HUDEP-2 (cell line): ENCODE measurements at regions not wholly inside any gene's neighbourhood (a gene's known extent, or its start where the extent isn't known, plus 50 kb on each side); places are given as distances from the start of the nearest gene placed in this dataset.
"Not testable (repeated sequence)": the region's sequence is repeated elsewhere in the genome, so short reads cannot be mapped to it uniquely, and the experiment has no call there.

Experiments used
- DNase-seq, 76 experiments: peaks; one replicate each; lab custom pipeline; 2025; ENCODE audit not compliant: unreplicated experiment in 76 of 76; lab: John Stamatoyannopoulos, UW

DNA sequence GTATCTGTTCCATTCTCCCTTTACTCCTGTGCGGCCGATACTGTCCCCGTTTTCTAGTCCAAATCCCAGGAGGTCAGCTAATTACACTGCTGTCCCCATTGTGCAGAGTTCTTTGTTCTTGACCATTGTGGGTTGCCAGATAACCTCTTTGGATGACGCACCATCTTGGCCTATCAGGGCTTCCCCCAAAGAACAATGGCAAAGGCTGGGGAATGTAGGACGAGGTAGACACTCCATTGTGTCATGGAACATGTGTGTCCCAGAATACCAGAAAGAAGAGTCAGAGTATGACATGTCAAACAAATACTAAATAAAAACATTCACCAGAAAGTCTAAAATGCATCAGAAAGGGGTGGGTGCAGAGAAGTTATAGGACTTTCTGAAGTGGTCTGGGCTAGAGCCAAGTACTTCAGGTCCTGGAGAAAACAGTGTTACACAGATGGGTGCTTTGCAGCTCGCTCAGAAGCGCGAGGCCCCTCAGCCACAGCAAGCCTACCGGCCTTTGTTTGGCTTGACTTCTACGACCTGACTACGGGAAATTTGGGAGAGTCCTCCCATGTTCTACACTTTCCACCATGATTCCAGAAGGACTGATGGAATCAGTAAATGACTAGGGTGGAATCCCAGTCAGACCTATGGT, 83.2 kb upstream of the SSBP2 start:
- no peak for DNase-seq

DNA sequence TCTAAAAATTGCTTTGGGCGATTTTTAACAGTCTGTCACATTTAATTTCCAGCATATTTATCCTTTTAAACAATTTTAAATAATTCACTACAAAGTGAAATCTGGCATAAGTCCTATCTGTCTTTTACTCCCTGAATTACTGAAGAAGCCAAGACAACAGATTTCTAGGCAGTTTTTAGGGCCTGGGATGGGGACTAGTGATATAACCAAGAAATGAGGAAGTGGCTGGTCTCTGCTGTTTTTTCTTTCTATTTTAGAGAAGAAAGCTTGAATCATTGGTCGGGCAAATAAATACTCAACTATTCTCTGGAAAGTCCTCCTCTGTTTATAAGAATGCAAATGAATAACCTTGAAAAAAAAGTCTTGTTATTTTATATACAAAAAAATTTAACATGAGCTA, 79.7 kb upstream of the SSBP2 start:
- peak in 13 of 76 experiments; percentile 4 to 49 (median 23) for DNase-seq

DNA sequence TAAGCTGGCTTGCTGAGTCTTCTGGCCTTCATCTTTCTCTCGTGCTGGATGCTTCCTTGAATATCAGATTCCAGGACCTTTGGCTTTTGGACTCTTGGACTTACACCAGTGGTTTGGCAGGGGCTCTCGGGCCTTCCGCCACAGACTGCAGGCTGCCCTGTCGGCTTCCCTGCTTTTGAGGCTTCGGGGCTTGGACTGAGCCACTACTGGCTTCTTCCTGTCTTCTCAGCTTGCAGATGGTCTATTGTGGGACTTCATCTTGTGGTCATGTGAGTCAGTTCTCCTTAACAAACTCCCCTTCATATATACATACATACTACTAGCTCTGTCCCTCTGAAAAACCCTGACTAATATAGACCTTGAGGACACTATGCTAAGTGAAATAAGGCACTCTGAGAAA, 78.3 kb upstream of the SSBP2 start:
- no peak for DNase-seq

GRCh38 chr5:81827500-81827899, 76.6 kb upstream of the SSBP2 start:
- DNase-seq, result peak in 30 of 76 experiments; percentile 3 to 64 (median 20)

DNA sequence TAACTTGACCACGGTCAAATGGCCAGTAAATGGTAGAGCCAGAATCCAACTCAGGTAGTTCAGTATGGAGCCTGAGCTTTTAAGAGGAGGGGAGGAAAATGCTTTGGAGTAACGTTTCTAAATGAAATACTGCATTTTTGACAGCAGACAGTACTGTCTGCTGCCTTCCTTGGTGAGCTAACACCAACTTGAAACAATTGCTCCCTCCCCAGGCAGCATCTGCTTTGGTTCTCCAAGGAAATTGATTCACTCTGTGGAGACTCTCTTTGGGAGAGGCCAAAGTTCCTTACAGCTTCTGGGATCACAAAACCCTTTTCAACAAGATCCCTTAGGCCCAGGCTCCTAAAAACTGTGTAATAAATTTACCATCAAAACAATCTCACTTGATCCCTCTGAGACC, 75.2 kb upstream of the SSBP2 start:
- no peak for DNase-seq

- peak in 69 of 76 experiments; percentile 3 to 82 (median 50) for DNase-seq
Measured at GRCh38 chr5:81825237-81825636, 74.3 kb upstream of the SSBP2 start.

- not testable (repeated sequence) for DNase-seq
Measured at GRCh38 chr5:81823736-81824135, 72.8 kb upstream of the SSBP2 start.

- DNase-seq, result no peak
Measured at GRCh38 chr5:81820863-81821262, 70.0 kb upstream of the SSBP2 start.

DNA sequence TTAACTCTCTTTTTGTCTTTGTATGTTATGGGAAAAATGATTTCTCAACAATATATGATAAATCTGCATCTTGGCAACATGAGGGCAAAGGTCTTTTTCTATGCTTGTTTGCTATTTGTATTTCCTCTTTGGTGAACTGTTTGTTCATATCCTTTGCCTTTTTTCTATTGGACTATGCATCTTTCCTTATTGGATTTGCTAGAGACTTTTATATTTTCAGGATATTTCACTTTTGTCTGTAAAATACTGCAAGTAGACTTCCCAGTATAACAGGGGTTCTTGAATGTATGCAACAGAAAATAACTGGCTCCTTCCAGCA, 69.4 kb upstream of the SSBP2 start:
- DNase-seq, result no peak

DNA sequence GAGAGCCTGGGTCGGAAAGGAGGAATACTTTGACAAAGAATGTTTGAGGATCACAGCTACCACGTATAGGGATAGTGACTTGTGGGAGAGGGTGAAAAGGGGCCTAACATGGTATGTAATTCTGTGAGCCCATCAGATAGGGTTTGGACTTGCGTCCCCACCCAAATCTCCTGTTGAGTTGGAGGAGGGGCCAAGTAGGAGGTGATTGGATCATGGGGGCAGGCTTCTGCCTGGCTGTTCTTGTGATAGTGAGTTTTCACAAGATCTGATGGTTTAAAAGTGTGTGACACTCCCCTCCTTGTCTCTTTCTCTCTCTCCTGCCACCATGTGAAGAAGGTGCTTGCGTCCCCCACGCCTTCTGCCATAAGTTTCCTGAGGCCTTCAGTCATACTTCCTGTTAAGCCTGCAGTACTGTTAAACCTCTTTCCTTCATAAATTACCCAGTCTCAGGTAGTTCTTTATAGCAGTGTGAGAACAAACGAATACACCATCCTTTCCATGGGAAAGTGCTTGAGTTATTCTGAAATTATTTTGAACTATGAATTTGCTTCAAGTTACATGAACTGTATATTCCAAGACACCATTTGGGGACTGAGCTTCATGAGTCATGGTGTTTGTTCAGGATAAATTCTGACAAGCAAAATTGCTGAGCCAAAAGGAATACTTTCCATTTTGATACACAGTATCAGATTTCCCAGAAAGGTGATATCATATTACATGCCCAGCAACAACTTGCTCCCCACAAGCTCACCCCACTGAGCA, 68.8 kb upstream of the SSBP2 start:
- DNase-seq, result peak in 3 of 76 experiments; percentile 8 to 22 (median 9)

- no peak for DNase-seq
Measured at GRCh38 chr5:81817980-81818379, 67.1 kb upstream of the SSBP2 start.

DNA sequence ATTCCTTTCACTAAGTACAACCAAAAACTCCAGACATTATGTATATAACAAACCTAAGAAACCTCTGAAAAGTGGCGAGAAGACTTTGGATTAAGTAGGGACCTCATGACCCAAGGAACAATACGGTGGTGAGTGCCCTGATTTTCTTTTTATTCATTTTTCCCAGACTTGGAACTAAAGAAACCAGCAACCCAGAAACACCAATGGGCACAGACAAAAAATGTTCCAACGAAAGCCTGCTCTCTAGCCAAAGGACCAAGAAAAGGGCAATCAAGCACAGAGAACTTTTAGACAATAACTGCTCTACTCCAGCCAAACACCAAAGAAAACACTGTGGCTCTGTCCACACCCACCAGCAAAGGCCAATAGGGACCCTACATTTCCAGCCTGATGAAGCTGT, 66.2 kb upstream of the SSBP2 start:
- no peak for DNase-seq

- no peak for DNase-seq
Measured at GRCh38 chr5:81815321-81815720, 64.4 kb upstream of the SSBP2 start.

GRCh38 chr5:81808106-81808505, 57.2 kb upstream of the SSBP2 start:
- no peak for DNase-seq

GRCh38 chr5:81805086-81805485, 54.2 kb upstream of the SSBP2 start:
- DNase-seq, result no peak

DNA sequence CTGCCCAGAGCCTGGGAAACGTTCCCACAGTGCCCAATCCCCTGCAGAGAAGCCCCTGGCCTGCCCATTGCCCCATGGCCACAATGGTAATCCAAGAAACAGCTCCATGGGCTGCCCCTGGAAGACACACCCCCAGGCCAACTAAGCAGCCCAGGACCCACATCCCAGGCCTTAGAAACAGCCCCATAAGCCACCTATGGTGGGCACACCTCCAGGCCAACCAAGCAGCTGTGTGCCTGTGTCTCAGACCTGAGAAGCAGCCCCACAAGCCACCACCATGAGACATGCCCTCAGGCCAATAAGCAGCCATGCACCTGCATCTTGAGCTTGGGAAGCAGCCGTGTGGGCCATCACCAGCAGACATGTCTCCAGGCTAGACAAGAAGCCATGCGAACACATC, 52.9 kb upstream of the SSBP2 start:
- DNase-seq, result no peak

DNA sequence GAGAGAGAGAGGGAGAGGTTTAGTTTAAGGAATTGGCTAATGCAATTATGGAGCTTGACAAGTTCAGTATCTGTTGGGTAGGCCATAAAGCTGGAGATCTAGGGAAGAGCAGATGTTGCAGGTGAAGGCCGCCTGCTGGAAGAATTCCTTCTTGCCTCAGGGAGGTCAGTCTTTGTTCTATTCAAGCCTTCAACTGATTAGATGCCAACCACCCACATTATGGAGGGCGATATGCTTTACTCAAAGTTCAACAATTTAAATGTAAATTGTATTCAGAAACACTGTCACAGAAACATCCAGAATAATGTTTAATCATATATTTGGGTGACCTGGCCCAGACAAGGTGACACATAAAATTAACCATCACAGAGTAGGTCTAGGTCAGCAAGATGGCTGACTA, 51.7 kb upstream of the SSBP2 start:
- DNase-seq, result no peak

GRCh38 chr5:81802020-81802419, 51.1 kb upstream of the SSBP2 start:
- no peak for DNase-seq

DNA sequence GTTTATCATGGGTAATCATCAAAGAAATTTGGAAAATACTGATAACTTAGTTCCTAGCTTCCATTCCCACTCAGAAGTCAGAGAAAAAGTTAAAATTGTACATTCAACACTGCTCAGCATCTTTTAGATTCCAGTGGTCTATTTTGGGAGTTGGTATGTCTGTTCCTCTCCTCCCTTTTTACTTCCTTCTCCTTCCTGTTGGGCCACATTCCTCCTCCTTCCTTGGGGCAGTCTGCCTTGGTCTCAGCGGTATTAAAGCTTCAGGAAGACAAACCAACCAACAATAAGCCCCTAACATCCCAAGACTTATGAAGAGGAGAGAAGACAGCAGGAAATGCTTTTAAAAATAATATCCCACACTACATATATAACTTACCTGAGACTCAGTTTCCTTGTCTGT, 49.9 kb upstream of the SSBP2 start:
- DNase-seq, result no peak
